HG02642 (cell line): ENCODE measurements at regions not wholly inside any gene's neighbourhood (a gene's known extent, or its start where the extent isn't known, plus 50 kb on each side); places are given as distances from the start of the nearest gene placed in this dataset.

Experiments used
- ATAC-seq: cut with Tn5 transposase; IDR thresholded peaks from one replicate; pipeline ENCODE4 v1.9.1; 2021; ENCODE audit warnings: mild to moderate bottlenecking; ENCODE audit not compliant: unreplicated experiment, poor library complexity

DNA sequence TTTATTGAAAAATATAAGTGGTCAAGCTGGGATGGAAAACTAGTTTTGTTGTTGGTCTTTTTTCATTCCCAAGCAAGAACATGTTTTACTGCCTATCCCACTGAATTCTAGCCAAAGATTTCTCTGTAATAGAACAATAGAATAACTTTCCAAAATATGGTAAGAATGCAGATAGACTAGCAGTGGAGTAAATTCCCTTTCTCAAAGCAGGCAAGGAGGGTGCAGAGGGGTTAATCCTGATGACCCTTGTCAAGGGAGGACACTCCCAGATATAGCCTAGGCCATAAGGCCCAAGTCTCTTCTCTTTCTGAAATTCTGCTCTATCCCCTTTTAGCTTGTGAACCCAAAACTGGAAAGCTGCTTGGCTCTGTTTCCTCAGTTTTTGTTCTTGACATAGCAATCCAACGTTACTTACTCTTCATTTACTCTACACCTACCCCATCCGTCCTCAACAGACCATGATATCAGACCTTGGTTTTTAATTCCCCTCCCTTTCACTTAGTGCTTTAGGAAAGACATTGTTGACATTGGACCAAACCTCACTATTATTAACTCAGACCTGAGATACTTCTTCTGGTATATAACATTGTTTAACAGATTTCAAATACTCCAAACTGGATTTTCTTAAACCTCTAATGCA is 453.6 kb upstream of the THBS1 start:
- no peak for ATAC-seq

DNA sequence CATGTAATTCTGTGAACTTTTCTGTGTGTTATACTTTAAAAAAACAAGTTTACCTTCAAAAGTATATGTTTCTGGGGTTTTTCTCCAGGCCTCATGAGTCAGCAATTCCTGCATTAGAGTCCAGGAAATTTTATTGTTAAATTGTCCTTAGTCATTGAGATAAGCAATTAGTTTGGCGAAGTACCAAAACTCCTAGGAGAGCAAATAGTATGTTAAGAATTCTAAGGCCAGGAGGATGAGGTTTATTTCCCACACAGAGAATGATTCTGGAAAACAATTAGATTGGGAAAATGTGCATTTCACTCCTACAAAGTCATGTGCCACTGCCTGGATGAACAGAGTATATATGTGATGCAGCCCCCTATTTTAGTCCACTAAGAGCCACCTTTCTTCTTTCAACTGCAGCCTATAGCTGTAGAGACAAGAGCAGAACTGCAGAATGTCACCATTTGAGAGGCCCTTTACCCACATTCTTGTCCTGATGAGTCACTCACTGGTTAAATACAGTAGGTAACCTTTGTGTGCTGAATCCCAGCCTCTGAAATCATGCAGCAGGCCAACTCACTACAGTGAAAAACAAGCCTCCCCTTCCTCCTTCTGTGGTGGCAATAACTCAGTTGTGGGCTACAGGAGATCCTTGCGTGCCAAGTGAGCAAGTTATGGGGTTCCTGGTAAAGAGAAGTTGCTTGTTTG is 452.8 kb upstream of the THBS1 start:
- ATAC-seq, result no peak

DNA sequence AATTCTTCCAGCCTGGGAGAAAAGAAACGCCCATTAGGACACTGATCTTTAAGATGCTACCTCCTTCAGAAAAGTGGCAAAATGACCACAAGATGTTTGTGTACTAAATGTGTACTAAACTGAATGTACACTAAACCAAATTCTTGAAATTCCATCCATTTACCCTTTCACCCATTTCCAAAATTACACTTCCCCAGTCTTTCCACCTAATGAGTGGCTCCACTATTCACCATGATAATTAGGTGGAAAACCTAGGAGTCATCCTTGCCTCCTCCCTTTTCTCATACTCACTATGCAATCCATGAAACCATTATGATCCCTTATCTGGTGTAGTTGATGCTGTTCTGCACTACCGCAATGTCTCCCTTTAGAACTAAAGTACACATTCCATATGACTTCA is 452.1 kb upstream of the THBS1 start:
- ATAC-seq, result no peak

DNA sequence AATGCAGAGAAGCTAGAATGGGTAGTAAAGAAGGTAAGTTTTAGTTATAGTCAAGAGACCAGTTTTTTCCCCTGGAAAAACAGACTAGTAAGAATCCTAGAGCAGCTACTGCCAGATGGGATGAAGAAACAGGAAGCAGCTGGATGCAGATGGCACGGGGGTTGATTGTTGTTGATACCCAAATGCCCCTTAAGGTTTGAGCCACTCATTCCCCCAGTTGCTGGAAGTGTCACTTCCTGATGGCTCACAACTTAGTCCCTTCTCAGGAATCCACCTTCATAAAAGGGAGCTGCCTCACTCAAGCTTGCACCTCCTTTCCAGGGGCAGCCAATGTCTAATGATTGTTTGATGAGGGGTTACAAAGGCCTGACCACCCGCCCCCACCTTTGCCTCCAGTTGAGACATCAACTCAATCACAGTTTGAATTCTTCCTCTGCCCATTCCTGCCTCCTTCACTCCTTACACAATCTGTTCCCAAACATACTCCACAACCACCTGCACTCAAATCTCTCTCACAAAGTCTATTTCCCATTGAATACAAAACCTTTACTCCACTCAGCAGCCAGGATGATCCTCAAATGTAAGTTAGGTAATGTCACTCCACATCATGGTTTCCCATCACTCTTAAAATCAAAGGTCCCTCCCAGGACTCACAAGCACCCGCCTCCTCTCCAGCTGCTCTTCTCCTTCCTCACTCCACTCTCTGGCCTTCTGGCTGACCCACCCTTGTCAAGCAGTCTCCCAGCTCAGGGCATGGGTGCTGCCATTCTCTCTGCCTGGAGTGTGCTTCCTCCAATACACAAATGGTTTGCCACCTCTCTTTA is 450.1 kb upstream of the THBS1 start:
- ATAC-seq, result no peak

DNA sequence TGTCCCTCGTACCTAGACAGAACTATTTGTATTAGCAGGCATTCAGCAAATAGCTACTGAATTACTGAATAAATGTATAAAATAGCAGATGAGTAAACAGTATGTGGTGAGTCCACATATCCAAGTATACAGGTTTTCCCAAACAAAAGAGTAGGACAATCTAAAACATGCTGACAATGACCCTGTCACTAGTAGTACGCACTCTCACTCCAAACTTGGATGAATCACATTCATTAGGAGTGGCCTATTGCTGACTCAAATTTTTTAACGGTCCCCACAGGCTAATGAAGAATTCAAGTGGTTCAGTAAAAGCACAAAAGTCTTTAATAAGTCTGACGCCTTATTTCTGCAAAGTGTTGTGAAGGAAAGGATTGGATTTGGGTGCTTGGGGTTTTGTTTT is 449.3 kb upstream of the THBS1 start:
- ATAC-seq, result no peak

DNA sequence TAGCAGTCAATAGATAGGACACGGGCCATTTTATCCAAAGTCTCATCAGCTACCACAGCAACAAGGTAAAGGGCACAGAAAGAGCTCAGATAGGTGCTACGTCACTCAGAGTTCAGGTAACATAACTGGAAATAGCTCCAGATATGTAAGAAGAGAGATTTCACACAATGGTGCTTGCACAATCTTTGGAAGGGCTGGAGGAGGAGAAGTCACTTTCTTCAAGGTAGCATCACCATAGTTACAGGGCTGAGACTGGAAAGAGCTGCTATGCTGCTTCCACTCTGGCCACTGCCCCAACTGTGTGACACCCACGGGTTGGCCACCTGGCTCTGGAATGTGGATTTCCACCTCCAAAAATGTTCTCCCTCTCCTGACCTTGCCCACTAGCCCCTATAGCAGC is 448.8 kb upstream of the THBS1 start:
- no peak for ATAC-seq

DNA sequence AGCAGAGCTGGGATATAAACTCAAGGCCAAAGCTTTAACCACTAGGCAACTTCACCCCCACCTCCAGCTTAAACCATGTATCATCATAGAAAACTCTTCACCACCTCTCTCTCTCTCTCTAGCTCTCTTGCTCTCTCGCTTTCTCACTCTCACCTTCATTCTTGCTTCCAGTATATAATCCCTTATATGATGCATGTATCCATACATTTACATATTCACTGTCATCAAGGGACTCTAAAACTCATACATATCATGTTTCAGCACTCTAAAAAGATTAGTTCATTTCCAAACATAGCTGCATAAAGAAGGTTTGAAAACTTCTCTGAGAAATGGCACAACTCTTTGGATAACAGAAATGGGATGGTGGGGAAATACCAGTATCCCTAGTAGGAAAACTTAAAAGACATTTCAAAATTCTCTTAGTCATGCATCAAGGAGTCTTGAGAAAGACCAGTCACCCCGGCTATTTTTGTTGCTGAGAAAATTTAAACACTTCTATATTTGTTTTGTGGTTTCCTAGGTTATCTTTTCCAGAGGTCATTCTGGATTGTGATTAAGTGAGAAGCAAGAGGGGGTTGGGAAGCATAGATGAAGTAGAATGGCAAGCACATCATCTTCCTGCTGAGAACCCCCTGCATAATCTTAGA is 447.8 kb upstream of the THBS1 start:
- ATAC-seq, result no peak

DNA sequence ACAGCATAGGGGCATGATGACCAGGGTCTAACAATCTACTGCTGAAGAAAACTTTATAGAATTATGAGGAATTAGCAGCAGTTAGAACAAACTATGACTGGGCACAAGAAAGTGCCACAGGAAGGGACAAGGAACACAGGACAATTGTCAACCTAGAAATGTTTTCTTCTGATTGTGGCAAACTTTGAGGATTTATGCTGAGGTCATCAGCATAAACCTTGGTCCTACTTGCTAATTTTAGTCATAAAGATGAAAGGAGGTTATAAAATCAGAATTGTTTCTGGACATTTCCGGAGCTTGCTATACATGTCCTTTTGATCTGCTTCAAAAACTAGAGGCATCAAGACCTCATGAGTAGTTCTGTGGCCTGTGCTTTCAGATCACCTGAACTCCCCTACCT is 446.6 kb upstream of the THBS1 start:
- ATAC-seq, result no peak

DNA sequence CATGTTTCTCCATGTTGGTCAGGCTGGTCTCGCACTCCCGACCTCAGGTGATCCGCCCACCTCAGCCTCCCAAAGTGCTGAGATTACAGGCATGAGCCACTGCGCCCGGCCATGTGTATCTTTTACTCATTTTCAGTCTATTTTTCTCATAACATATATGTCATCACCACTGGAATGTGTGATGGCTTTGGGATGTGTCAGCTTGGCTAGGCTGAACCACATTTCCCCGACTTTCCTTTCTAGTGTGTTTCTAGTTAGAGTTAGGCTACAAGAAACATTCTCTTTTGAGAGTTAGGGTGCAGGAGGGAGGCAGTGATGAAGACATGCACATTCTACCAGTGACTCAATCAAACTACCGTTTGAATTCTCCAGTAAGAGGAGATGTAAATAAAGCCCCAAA is 444.9 kb upstream of the THBS1 start:
- no peak for ATAC-seq

DNA sequence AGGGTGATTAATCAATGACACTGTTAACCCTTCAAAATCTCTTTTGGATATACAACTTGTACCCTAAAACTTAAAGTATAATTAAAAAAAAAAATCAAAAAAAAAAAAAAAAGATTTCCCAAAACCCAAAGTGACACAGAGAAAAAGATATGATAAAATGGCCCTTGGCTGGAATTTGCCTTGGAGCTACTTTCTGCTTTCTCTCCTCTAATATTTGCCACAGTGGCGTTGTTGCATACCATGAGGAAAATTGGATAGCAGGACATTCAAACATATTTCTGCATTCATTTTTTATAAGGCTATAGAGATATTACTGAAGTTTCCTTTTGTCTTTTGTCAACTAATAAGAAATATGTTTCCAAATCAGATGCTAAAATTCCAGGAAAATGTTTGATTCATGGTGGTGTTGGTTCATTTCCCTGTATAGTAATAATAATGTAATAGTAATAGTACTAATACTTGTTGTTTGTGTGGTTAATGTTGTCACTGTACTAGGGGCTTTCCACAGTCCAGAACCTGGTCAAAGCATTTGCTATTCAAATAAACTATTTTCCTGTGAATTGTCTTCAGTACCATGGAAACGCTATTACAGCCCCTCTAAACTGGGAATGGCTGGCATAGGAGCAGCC is 441.3 kb upstream of the THBS1 start:
- no peak for ATAC-seq

DNA sequence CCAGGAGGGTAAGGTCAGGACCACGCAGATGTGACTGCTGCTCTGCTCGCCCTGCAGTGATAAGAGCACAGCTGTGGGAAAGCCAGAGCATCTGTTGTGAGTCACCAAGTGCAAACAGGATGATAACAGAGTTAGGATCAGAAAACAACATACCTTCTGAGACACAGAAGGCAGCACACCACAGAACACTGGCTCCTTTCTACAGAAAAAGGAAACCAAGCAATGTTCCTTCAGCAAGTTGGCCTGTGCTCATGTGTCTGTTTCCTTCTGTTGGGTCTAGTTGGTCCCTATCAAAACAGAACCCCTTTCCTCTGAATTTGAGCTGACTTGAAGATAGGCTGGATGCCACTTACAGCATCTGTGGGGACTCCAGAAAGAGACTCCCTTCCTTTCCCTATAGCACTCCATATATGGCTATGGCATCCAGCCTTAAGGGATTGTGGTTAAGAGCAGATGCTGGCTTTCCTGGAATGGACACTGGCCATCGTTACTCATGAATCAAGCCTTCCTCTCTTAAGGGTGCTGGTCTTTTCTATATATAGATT is 440.7 kb upstream of the THBS1 start:
- no peak for ATAC-seq

DNA sequence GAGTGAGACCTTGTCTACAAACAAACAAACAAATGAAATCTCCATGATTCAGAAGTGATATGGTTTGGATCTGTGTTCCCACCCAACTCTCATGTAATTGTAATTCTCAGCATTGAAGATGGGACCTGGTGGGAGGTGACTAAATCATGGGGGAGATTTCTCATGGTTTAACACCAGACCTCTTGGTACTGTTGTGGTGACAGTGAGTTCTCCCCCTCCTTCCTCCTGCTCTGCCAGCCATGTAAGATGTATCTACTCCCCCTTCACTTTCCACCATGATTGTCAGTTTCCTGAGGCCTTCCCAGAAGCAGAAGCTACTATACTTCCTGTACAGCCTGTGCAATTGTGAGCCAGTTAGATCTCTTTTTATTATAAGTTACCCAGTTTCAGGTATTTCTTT is 438.4 kb upstream of the THBS1 start:
- no peak for ATAC-seq

DNA sequence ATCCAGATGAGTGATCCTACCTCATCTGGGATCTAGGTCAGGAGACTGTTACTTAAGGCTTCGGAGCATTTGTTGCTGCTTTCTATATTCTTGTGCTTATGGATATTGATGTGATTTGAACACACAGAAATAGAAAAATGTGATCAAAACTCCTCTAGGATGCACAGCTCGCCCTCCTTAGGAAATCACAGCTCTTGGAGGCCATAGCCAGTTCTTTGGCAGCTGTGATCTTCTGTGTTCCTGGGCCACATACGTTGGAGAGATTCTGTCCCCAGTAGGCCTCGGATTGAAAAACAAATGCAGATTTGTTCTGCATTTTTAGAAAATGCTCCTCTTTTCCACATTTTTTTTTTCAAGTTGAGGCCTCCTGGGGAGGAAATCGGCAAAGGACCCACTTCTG is 437.4 kb upstream of the THBS1 start:
- ATAC-seq, result no peak

DNA sequence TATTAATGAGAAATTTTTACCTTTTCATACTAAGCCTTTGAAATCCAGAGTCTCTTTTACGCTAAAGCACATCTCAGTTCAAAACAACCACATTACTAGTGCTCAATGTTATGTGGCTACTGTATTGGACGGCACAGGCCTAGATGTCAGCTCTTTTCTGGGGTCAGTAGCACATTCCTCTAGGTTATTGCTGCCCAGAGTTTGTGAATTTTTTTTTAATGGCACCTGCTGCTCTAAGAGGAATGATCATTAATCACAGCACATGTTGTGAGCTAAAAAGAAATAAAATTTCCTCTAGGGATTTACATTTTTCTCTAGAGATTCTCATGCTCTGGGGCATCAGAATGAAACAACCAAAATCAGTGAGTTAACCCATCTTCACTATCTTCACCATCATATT is 436.8 kb upstream of the THBS1 start:
- ATAC-seq, result no peak

DNA sequence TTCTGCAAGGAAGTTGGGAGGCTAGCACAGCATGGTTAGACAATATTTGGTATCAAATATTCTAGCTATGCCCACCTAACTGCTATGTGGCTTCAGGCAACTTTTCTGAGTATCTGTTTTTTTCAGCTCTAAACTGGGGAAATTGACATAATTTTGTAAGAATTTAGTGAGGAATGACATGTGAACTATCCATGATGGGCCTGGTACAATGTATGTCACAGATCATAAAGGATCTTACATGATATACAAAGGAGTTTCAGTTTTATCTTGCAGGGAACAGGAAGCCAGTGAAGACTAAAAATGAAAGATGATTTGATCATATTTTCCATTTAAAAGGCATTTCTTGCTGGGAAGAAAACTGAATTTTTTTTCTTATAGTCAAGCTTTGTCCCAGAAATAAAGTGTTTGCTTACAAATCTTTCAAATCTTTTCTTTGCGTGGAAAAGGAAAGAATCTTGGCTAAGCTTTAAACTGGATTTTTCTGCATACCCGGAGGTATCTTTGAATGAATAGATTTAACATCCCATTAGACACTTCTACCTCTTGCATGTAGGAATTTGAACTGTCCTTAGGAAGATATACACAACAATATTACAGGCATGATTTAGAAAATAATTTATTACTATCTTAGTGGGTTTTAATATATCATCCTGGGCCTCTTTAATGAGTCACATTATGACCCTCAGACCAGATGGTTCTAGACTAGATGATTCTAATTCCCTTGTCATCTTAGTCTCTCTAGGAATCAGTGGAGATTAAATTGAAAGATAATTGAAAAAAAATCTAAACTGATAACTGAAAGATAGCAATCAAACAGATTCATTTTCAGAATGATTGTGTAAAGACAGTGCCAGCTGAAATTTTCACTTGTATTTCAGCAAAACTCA is 436.0 kb upstream of the THBS1 start:
- ATAC-seq, result no peak

DNA sequence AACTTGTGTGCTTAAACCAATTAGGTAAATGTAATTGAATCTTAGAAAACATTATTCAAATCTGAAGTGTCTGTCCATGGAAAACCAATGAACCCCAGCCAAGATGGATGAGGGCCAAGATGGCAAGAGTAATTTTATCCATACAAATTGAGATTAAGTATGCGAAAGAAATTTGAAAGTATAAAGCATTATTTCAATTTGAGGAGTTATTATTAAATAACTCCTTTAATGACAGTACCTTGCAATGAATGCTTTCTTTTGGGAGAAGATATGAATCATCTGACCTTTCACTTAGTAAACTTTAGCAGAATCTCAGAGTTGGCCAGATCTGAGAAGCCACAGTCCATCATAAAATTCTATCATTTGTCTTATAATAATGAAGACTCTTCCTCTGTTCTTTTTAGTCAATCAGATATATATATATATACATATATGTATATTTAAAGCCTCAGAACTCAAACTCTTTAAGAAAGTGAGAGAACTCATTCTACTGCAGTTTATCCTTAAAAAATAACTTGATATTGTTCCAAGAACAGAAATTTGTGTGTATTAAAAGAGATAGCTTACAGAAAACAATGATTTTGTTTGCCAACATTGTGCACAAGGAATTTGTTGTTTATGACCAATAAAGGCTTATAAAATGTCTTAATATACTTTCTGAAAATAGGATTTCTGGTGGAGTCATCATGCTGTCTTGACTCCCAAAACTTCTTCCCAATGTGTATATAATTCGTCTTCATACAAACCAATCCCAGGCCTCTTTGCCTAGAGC is 434.8 kb upstream of the THBS1 start:
- no peak for ATAC-seq

DNA sequence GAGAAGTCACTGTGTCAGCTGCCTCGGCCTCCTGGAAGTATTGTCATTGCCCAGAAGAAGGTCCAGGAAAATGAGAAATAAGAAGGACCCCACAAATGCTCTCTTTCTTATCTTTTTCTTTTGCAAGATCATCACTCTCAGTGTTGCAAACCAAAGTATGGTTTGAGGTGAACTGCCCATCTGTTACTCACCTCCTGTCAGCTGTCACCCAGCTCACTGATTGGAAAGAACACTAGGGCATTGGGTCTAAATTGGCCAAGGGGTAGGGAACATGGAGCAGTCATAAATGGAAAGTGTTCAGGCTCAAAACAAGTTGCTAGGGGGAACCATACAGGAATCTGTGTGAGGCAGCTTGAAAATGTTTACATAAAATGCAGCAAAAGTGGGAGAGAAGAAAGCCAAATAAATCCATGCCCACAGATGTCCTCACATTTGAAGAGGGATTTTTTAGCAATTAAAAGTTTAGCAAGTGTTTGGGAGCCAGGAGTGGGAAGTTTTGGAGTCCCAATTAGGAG is 431.2 kb upstream of the THBS1 start:
- ATAC-seq, result no peak

DNA sequence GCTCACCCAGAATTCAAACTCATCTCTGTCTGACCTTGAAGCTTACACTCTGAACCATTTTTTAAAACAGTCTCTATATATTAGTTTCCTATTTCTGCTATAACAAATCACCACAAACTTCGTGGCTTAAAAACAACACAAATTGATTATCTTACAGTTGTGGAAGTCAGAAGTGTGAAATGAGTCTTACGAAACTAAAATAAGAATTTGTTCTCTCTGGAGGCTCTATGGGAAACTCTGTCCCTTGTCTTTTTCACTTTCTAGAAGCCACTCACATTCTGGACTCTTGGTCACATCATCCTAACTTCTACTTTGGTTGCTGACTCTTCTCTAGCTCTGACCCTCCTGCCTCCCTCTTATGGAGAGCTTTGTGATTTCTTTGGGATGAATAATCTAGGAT is 429.3 kb upstream of the THBS1 start:
- ATAC-seq, result no peak
